ENCODE measurements at regions not wholly inside any gene's neighbourhood (a gene's known extent, or its start where the extent isn't known, plus 50 kb on each side); places are given as distances from the start of the nearest gene placed in this dataset.

DNA sequence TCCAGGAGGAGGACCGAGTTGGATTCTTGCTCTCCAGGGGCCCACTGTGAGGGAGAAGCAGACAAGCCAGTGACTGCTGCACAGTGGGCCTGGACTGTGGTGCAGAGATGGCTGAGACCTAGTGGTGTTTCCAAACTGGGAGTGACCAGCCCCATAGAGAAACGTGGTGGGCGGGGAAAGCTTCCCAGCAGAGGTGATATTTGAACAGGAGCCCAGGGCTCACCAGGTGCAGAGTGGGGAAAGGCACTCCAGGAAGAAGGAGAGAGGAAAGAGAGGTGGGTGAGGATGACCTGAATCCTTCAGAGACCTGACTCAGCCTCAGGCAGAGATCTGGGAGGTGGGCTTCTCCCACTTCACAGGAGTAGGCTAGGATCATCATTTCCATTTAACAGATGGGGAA is 52.1 kb upstream of the RASD2 start:
- TF ChIP-seq CTCF (conservative IDR thresholded peaks at IDR 0.05; ENCODE audit: low read length): no peak
- no peak for TF ChIP-seq EZH2phosphoT487 (IDR thresholded peaks at IDR 0.05; ENCODE audit: borderline replicate concordance, low read depth, low read length)
